Inflammatory macrophage treated with lipopolysaccharide for 1 hour (primary cell): ENCODE measurements at regions not wholly inside any gene's neighbourhood (a gene's known extent, or its start where the extent isn't known, plus 50 kb on each side); places are given as distances from the start of the nearest gene placed in this dataset.
A peak's percentile ranks its signal among the peaks of the same experiment; 100 is the strongest.

Experiments
- DNase-seq, 2 donors: peaks; one replicate each; pipeline ENCODE4 v3.0.0-alpha.2; 2020 to 2022

DNA sequence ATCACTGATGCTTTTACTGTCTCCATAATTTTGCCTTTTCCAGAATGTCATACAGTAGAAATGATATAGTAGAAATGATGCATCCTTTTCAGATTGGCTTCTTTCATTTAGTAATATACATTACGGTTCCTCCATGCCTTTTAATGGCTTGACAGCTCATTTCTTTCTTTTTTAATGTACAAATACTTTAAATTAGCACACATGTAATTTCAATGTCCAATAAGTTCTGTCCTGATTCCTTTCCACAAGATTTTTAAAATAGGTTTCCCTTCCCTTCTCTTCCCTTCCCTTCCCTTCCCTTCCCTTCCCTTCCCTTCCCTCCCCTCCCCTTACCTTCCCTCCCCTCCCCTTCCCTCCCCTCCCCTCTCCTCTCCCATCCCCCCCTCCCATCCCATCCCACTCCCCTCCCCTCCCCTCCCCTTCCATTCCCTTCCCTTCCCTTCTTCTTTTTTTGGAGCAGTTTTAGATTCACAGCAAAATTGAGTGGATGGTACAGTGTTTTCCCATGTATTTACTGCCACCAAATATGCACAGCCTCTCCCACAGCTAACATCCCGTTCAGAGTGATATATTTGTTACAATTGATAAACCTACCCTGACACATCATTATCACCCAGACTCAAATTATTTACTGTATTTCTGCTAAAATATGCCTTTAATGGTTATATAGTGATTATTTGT, 398.8 kb downstream of the RNF144B start:
- no peak for DNase-seq

GRCh38 chr6:18792866-18793265, 405.7 kb downstream of the RNF144B start:
- DNase-seq = no peak

- DNase-seq = no peak
Measured at GRCh38 chr6:18795726-18796125, 408.6 kb downstream of the RNF144B start.

GRCh38 chr6:18820725-18821124, 433.6 kb downstream of the RNF144B start:
- DNase-seq = no peak

DNA sequence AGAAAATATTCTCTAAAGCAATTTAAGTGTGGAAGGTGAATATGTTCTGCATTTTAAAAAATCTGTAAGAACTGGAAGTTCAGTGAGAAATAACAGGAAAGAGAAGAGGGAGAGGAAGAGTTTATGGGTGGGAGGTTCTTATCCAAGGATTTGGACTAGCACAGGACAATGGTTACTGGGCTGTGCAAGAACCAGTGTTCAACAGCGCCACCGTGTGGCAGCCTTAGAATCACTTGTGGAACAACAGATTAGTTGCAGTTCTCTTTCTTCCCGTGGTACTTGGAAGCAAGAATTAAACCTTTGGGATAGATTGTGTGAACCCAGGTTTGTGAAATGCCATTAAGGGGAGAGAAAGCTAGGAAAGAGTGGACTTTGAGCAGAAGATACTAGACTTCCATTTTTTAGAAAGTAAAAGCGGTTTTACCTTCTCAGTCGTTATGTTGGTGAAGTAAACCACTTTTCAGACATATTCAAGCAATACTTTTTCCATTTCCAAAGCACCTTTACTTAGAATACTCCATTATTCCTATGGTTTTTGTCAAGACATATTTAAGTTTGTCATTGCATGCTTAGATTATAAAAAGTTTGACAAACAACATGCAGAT, 436.7 kb downstream of the RNF144B start:
- DNase-seq = peak; percentile 16 to 63

GRCh38 chr6:18829272-18829870, 442.2 kb downstream of the RNF144B start:
- no peak for DNase-seq

DNA sequence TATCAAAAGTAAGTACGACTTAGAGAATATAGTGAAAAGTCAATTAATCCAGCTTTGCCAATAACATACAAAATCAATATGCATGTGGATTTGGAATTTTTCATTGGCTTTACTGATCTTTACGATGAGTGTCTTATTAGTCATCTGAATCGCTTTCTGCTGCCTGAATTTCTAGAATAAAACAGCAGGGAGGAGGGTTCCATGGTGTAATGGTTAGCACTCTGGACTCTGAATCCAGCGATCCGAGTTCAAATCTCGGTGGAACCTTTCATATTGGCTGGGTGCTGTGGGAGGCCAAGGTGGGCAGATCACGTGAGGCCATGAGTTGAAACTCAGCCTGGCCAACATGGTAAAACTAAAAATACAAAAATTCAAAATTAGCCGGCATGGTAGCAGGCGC, 448.8 kb downstream of the RNF144B start:
- DNase-seq = no peak

DNA sequence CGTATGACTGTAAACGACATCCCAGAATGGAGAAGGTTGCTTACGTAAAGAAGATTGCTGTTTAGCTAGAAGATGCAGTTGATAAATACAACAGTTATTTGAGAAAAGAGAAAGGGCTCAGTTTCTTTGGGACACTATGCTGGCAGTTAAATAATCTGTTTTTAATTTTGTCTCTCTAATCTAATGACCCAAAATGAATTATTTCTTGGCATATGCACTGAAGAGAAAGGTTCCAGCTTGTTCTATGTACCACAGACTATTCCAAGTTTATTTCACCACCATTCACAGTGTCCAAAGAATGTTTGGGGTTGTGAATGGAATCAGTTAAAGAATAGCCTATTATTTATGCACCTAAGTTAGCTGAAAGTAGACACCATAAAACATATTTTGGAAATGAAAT, 449.9 kb downstream of the RNF144B start:
- no peak for DNase-seq

- DNase-seq = no peak
Measured at GRCh38 chr6:18842534-18842933, 455.4 kb downstream of the RNF144B start.

GRCh38 chr6:18845896-18846295, 458.7 kb downstream of the RNF144B start:
- no peak for DNase-seq

- DNase-seq = no peak
Measured at GRCh38 chr6:18846327-18846726, 459.2 kb downstream of the RNF144B start.

- DNase-seq = no peak
Measured at GRCh38 chr6:18861204-18861603, 474.1 kb downstream of the RNF144B start.

- DNase-seq = no peak
Measured at GRCh38 chr6:18883268-18883667, 496.1 kb downstream of the RNF144B start.

DNA sequence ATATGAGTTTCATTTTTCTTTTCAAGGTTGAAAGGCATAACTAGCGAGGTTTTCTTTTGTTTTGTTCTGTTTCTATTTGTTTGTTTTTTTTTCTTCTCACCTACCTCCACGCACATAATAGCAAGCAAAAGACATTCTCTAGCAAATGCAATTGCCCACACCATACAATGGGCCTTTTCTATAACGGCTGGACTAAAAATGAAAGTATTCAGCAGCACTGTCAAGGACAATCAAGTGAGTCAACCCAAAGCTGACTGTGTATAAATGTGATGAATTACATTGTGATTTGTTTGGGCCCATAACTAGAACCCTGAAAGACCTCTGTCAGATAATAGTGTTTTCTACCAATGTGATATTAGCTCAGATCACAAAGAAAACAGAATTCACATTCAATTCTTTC, 496.7 kb downstream of the RNF144B start:
- DNase-seq = no peak

GRCh38 chr6:18893540-18894269, 506.6 kb downstream of the RNF144B start:
- DNase-seq = no peak

DNA sequence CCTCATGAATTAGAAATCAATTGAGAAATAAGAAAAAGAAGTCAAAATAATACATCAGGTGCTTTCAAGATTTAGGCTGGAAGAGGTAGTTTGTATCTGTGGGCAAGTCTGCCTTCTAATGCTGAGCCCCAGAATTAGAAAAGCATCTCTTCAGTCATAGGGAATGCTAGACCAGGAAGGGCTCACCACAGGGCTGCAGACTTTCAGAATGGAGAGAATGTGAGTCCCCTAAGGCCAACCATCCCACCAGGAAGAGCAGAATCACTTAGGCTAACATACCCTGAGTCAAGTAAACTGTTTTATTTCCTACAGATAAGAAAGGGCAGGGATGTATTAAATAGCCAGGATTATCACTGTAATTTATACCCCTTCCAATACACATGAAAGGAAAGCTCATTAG, 510.2 kb downstream of the RNF144B start:
- DNase-seq = no peak

- no peak for DNase-seq
Measured at GRCh38 chr6:18904681-18905080, 517.5 kb downstream of the RNF144B start.

DNA sequence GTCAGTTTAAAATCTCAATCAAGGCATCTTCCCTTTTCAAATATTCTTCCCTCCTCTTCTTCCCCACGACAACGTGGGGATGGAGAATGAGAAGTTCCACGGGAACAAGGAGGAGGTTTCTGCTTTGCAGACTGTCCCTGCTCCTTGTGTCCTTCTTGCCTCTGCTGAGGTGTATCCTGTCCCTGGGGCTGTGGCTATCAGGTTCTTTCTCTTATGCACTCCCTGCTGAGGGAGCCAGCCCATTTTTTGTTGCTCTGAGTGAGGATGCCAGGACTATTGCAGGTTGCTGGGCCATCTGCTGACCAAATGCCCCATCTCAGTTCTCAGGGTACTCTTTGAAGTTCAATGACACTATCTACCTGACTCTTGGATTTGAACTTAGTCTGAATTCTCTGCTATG, 533.6 kb downstream of the RNF144B start:
- no peak for DNase-seq

- DNase-seq = no peak
Measured at GRCh38 chr6:18931086-18931485, 543.9 kb downstream of the RNF144B start.

- DNase-seq = no peak
Measured at GRCh38 chr6:18958146-18958545, 571.0 kb downstream of the RNF144B start.

- DNase-seq = no peak
Measured at GRCh38 chr6:18961566-18961965, 574.4 kb downstream of the RNF144B start.

DNA sequence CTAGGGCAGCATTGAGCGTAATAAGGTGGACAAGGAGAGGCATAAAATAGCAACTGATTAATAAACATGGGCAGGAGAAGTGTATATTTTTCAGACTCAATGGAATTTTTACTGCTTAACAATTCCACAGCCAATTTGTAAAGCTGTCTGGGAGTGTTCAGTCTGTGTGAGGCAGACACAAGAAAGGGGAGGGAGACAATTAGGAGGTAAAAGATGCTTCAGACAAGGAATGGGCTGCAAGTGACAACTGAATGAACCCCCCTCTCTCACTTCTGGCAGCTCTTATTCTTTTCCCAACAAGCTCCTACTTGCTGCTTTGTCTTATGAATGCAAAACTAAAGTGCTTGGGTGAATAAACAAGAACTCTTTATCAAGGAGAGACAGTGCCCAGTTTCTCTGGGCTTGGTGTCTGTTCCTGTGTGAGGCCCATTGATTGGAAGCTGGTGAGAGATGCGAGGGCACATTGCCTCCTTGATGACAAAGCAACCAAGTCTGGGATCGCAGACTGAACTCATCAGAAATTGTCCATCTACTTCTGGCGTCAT, 575.3 kb downstream of the RNF144B start:
- no peak for DNase-seq

DNA sequence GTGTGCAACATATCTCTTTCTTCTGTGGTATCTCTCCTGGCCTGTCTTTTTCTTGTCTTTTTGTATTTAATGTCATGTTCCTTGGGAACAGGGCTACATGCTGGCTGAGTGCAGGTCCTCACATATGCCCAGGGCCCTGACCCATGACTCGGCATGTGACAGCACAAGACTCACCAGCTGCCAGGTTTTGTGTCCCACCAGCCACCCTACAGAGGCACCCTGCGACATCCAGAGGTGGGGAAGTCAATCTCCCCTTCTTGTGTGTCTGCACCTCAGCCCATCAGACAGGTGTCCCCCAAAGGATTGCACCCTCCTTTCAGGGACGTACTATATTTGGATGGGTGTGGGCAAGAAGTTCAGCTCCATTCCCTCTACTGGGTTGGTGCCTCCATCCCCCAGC, 576.3 kb downstream of the RNF144B start:
- no peak for DNase-seq

DNA sequence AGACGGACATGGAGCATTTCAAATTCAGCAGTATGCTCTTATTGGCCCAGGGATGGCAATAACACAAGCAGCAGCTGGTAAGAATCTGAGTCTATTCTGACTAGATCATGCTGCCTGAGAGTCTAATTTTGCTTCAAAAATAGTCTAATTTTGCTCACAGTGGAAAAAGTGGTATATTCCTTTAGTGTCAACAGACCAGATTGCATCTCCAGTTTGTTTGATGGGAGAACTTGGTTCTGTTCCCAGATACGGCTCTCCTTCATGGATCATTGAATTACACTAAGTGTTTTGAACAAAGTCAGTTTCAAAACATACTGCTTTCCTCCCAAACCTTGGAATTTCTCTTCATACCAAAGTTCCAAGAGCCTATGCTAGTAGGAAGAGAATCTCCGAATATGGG, 586.1 kb downstream of the RNF144B start:
- DNase-seq = no peak
